Posterior cingulate gyrus (tissue), 11 donors: ENCODE measurements at regions not wholly inside any gene's neighbourhood (a gene's known extent, or its start where the extent isn't known, plus 50 kb on each side); places are given as distances from the start of the nearest gene placed in this dataset.
A peak's percentile ranks its signal among the peaks of the same experiment; 100 is the strongest.

Experiments used
- DNase-seq, 10 donors: peaks; one replicate each; pipeline versions ENCODE4 v3.0.0 to v3.0.0-alpha.2; 2020 to 2021; ENCODE audit warnings: mixed read lengths in 3 of 10
- intact Hi-C: fragments of 100-400 bp; cut with DNase I; formaldehyde crosslinking; loops from one replicate; pipeline ENCODE4 v1.15.1; 2023

- no peak for DNase-seq
- intact Hi-C loops, result no loop called here
Measured at GRCh38 chr1:195946500-195946899, 661.7 kb downstream of the KCNT2 start.

- intact Hi-C loops, result no loop called here
- no peak for DNase-seq
Measured at GRCh38 chr1:195941795-195942194, 666.4 kb downstream of the KCNT2 start.

GRCh38 chr1:195941314-195941713 lies 666.9 kb downstream of the KCNT2 start:
- intact Hi-C loops, result no loop called here
- no peak for DNase-seq

GRCh38 chr1:195939844-195940243 lies 668.4 kb downstream of the KCNT2 start:
- no peak for DNase-seq
- intact Hi-C loops, result no loop called here

GRCh38 chr1:195934817-195935553 lies 673.3 kb downstream of the KCNT2 start:
- intact Hi-C loops, result no loop called here
- no peak for DNase-seq

- intact Hi-C loops, result no loop called here
- DNase-seq, result no peak
Measured at GRCh38 chr1:195933835-195934234, 674.4 kb downstream of the KCNT2 start.

- DNase-seq, result no peak
- intact Hi-C loops, result no loop called here
Measured at GRCh38 chr1:195915826-195916225, 692.4 kb downstream of the KCNT2 start.

GRCh38 chr1:195909061-195909460 lies 699.2 kb downstream of the KCNT2 start:
- no peak for DNase-seq
- intact Hi-C loops, result no loop called here

- DNase-seq, result no peak
- intact Hi-C loops, result no loop called here
Measured at GRCh38 chr1:195908121-195908520, 700.1 kb downstream of the KCNT2 start.

GRCh38 chr1:195903203-195903602 lies 705.0 kb downstream of the KCNT2 start:
- intact Hi-C loops, result no loop called here
- no peak for DNase-seq

GRCh38 chr1:195902779-195903178 lies 705.5 kb downstream of the KCNT2 start:
- no peak for DNase-seq
- intact Hi-C loops, result no loop called here

GRCh38 chr1:195899762-195900352 lies 708.4 kb downstream of the KCNT2 start:
- intact Hi-C loops, result no loop called here
- no peak for DNase-seq

GRCh38 chr1:195898924-195899323 lies 709.3 kb downstream of the KCNT2 start:
- intact Hi-C loops, result no loop called here
- DNase-seq, result no peak

GRCh38 chr1:195898373-195898772 lies 709.9 kb downstream of the KCNT2 start:
- intact Hi-C loops, result no loop called here
- DNase-seq, result no peak

- no peak for DNase-seq
- intact Hi-C loops, result no loop called here
Measured at GRCh38 chr1:195897076-195897475, 711.2 kb downstream of the KCNT2 start.

GRCh38 chr1:195894411-195894810 lies 713.8 kb downstream of the KCNT2 start:
- no peak for DNase-seq
- intact Hi-C loops, result no loop called here

- intact Hi-C loops, result no loop called here
- no peak for DNase-seq
Measured at GRCh38 chr1:195886000-195886399, 722.2 kb downstream of the KCNT2 start.

GRCh38 chr1:195878478-195878877 lies 729.8 kb downstream of the KCNT2 start:
- intact Hi-C loops, result no loop called here
- DNase-seq, result peak in 1 of 10 donors; percentile 59

- intact Hi-C loops, result no loop called here
- no peak for DNase-seq
Measured at GRCh38 chr1:195876792-195877191, 731.4 kb downstream of the KCNT2 start.

GRCh38 chr1:195872376-195872775 lies 735.9 kb downstream of the KCNT2 start:
- DNase-seq, result no peak
- intact Hi-C loops, result no loop called here

GRCh38 chr1:195867638-195868037 lies 740.6 kb downstream of the KCNT2 start:
- intact Hi-C loops, result no loop called here
- DNase-seq, result no peak

- intact Hi-C loops, result no loop called here
- DNase-seq, result no peak
Measured at GRCh38 chr1:195866781-195867222, 741.4 kb downstream of the KCNT2 start.
